Nephron (organoid): ENCODE measurements at regions not wholly inside any gene's neighbourhood (a gene's known extent, or its start where the extent isn't known, plus 50 kb on each side); places are given as distances from the start of the nearest gene placed in this dataset.

Source experiments
- H3K27ac Mint-ChIP-seq, 3 experiments: 2 replicates each; pipeline ENCODE4 v1.8.0; 2020; ENCODE audit warnings: mixed read lengths in 3 of 3, mild to moderate bottlenecking in 2 of 3, moderate library complexity in 1 of 3
- H3K27me3 Mint-ChIP-seq: 2 replicates; pipeline ENCODE4 v1.8.0; 2021; ENCODE audit warnings: low read depth, mild to moderate bottlenecking, moderate library complexity, mixed read lengths
- H3K36me3 Mint-ChIP-seq: 2 replicates; pipeline ENCODE4 v1.8.0; 2020; ENCODE audit warnings: low read depth, mixed read lengths
- H3K4me1 Mint-ChIP-seq: 2 replicates; pipeline ENCODE4 v1.8.0; 2020; ENCODE audit warnings: mixed read lengths
- H3K4me3 Mint-ChIP-seq, 3 experiments: 2 replicates each; pipeline ENCODE4 v1.8.0; 2020; ENCODE audit warnings: mild to moderate bottlenecking in 3 of 3, mixed read lengths in 3 of 3, moderate library complexity in 2 of 3
- H3K9me3 Mint-ChIP-seq: 2 replicates; pipeline ENCODE4 v1.8.0; 2020; ENCODE audit warnings: mixed read lengths
- TF ChIP-seq, protein P1 (sequence below), 3 experiments: fragments of 200-600 bp; sonication (generic); IDR thresholded peaks; one replicate each; pipeline ENCODE4 v1.5.0; 2021; ENCODE audit warnings: antibody characterized with exemption in 3 of 3; ENCODE audit not compliant: unreplicated experiment in 3 of 3

DNA sequence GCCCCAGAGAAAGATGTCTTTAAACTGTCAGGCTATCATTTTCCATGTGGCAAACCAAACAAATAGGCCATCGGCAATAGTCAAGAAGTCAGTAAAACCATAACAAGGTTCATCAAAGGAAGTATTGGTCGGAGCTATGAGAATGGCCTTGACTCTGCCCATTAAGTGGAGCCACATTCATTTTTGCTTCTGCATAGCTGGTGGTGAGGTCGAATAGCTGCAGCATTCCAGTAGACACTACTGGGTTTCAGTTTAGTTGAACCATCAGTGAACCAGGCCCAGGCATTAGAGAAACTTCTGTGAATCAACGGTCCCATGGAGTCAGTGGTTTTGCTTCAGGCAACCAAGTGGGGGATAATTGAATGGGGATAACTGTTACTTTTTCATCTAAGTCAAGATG lies 92.0 kb upstream of the MED14 start:
- Mint-ChIP-seq H3K4me3 (no peak overlapping the region), H3K36me3 (no peaks in the 10 kb centered on the region), H3K4me1 (no peaks in the 10 kb centered on the region), H3K27me3 (no peaks in the 10 kb centered on the region), H3K9me3 (peaks cover 17% of the 10 kb centered on the region), H3K27ac (no peak overlapping the region)
- TF ChIP-seq, protein P1, sequence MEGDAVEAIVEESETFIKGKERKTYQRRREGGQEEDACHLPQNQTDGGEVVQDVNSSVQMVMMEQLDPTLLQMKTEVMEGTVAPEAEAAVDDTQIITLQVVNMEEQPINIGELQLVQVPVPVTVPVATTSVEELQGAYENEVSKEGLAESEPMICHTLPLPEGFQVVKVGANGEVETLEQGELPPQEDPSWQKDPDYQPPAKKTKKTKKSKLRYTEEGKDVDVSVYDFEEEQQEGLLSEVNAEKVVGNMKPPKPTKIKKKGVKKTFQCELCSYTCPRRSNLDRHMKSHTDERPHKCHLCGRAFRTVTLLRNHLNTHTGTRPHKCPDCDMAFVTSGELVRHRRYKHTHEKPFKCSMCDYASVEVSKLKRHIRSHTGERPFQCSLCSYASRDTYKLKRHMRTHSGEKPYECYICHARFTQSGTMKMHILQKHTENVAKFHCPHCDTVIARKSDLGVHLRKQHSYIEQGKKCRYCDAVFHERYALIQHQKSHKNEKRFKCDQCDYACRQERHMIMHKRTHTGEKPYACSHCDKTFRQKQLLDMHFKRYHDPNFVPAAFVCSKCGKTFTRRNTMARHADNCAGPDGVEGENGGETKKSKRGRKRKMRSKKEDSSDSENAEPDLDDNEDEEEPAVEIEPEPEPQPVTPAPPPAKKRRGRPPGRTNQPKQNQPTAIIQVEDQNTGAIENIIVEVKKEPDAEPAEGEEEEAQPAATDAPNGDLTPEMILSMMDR (IDR thresholded peaks at IDR 0.05; ENCODE audit: unreplicated experiment in 3 of 3), result no peak

DNA sequence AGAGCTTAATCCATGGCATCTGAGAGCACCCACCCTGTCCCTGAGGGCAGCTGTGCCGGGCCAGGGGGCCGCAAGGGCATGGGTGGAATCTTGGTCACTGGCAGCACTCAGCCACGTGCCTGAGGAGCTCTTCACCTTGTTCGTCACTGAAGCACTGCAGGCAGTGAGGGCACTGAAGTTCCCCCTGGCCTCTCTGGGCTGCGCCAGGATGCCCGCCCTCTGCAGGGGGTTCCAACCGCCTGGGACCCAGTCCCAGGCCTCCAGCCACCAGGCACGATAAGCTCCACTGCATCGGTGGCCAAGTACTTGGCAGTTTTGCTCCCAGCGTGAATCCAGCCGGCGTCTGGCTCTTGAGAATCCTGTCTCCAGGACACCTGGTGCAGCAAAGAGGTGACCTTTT lies 96.4 kb upstream of the MED14 start:
- TF ChIP-seq, protein P1 (IDR thresholded peaks at IDR 0.05; ENCODE audit: unreplicated experiment in 3 of 3), result no peak
- Mint-ChIP-seq H3K36me3 (no peaks in the 10 kb centered on the region), H3K27me3 (no peaks in the 10 kb centered on the region), H3K9me3 (peaks cover 12% of the 10 kb centered on the region), H3K4me3 (no peak overlapping the region), H3K27ac (no peak overlapping the region), H3K4me1 (peaks cover 10% of the 10 kb centered on the region)

DNA sequence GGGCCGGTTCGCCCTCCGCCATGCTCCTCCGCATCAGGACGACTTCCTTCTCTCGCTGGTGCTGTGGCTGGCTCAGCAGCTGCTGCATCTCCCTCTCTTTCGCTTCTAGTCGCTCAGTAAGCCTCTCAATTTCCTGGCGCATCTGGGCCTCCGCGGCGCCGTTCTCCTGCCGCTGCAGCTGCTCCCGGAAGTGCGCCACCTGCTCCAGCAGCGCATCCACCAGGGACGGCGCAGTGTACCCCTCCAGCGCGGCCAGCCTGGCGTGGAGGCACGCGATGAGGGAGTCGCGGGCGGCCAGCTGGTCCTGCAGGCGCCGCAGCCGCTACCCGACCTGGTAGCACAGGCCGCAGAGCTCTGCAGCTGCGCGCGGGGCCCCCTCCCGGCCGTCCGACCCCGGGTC lies 97.4 kb upstream of the MED14 start:
- Mint-ChIP-seq H3K9me3 (peaks cover 9% of the 10 kb centered on the region), H3K4me3 (no peak overlapping the region), H3K4me1 (peaks cover 10% of the 10 kb centered on the region), H3K27me3 (no peaks in the 10 kb centered on the region), H3K27ac (no peak overlapping the region), H3K36me3 (no peaks in the 10 kb centered on the region)
- TF ChIP-seq, protein P1 (IDR thresholded peaks at IDR 0.05; ENCODE audit: unreplicated experiment in 3 of 3), result no peak

DNA sequence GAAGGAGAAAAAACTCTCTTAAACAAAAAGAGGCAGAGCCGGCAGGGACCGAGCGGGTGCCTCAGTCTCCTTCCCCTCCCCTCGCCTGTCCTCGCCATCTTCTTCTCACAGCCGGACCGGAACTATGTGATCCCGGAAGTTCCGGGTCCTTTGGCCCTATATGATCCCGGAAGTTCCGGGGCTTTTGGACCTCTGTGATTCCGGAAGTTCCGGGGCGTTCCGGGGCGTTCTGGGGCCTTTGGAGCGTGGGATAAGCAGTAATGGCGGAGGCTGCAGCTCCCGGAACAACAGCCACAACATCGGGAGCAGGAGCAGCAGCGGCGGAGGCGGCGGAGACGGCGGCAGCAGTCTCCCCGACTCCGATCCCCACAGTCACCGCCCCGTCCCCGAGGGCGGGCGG lies 98.9 kb upstream of the MED14 start:
- Mint-ChIP-seq H3K27ac (no peak overlapping the region), H3K27me3 (no peaks in the 10 kb centered on the region), H3K9me3 (peaks cover 11% of the 10 kb centered on the region), H3K4me3 (no peak overlapping the region), H3K4me1 (peaks cover 10% of the 10 kb centered on the region), H3K36me3 (no peaks in the 10 kb centered on the region)
- TF ChIP-seq, protein P1 (IDR thresholded peaks at IDR 0.05; ENCODE audit: unreplicated experiment in 3 of 3), result no peak

DNA sequence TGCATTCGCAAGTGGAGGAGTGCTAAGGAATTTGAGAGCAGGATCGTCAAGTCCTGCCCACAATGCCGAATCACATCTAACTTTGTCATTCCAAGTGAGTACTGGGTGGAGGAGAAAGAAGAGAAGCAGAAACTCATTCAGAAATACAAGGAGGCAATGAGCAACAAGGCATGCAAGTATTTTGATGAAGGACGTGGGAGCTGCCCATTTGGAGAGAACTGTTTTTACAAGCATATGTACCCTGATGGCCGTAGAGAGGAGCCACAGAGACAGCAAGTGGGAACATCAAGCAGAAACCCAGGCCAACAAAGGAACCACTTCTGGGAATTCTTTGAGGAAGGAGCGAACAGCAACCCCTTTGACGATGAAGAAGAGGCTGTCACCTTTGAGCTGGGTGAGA lies 100.2 kb upstream of the MED14 start:
- Mint-ChIP-seq H3K36me3 (no peaks in the 10 kb centered on the region), H3K4me1 (peaks cover 10% of the 10 kb centered on the region), H3K4me3 (no peak overlapping the region), H3K27me3 (no peaks in the 10 kb centered on the region), H3K27ac (peak overlapping the region; percentile 11 to 81 (median 15)), H3K9me3 (peaks cover 20% of the 10 kb centered on the region)
- TF ChIP-seq, protein P1 (IDR thresholded peaks at IDR 0.05; ENCODE audit: unreplicated experiment in 3 of 3), result no peak

DNA sequence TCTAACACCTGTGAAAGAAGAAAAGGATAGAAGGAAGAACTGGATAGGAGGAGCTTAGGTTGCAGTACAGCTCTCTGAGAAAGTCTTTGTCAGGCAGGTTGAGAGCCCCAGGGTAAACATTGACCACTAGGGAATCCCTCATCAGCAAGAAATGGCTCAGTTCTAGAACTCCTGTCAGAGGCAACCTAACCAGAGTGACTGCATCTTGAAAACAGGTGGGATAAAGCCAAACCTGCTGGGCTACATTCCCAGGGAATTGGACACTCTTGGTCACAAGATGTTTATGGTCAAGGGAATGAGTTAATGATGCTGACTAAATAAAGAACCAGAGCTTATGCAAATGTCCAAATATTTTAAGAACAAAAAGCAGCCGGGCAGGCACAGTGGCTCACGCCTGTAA lies 108.3 kb upstream of the MED14 start:
- Mint-ChIP-seq H3K4me3 (no peak overlapping the region), H3K36me3 (peaks cover 7% of the 10 kb centered on the region), H3K27ac (peak overlapping the region in 1 of 3 experiments; percentile 69), H3K9me3 (peaks cover 36% of the 10 kb centered on the region), H3K27me3 (no peaks in the 10 kb centered on the region), H3K4me1 (peaks cover 26% of the 10 kb centered on the region)
- TF ChIP-seq, protein P1 (IDR thresholded peaks at IDR 0.05; ENCODE audit: unreplicated experiment in 3 of 3), result no peak
